Stimulated activated CD4-positive, alpha-beta T cell treated with anti-CD3 and anti-CD28 coated beads, Interleukin-1b, Interleukin-23, amount 100 ng/mL, for 24 hours (primary cell): ENCODE measurements at regions not wholly inside any gene's neighbourhood (a gene's known extent, or its start where the extent isn't known, plus 50 kb on each side); places are given as distances from the start of the nearest gene placed in this dataset.
"Not testable (repeated sequence)": the region's sequence is repeated elsewhere in the genome, so short reads cannot be mapped to it uniquely, and the experiment has no call there.

Experiments used
- DNase-seq, 4 experiments: peaks; one replicate each; pipeline ENCODE4 v3.0.0-alpha.2; 2020; ENCODE audit warnings: low read depth in 4 of 4, low spot score in 1 of 4

GRCh38 chr13:33547035-33547434 is 261.5 kb upstream of the STARD13 start:
- no peak for DNase-seq

DNA sequence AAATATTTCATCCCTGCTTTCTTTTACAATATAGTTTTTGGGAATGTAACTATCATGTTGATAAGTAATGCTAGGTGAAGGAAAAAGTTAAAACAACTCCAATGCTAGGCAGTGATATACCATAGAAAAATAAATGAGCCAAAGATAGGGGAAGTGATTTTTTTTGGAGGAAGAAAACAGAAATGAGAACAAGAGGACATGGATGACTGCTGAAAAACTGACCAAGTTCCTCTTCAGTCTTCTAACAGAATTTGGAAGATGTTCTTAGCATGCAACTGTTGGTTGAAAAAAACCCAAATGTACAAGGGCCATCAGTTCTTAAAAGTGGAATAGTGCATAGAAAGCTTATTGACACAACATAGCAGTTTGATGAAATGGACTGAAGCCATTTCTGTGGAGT is 262.5 kb upstream of the STARD13 start:
- DNase-seq = no peak

- DNase-seq = no peak
Measured at GRCh38 chr13:33550276-33550675, 264.7 kb upstream of the STARD13 start.

DNA sequence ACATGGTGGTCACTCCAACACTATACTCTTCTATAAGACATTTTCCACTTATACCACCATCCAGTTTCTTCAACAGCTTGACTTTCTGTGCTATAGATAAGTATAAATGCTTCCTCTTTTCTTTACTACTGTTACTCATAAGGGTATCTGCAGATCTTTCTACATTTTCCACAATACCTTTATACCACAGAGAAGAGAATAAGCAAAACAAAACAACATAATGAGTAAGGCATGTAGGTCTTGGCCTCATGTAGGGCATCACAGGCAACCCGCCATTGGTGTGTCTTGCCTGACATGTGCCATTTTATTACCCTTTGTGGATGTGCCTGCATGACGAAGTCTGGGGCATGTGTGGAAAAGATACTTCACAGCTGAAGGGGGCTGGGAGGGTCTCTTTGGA is 265.3 kb upstream of the STARD13 start:
- DNase-seq = no peak

GRCh38 chr13:33554919-33555791 is 262.8 kb upstream of the RFC3 start:
- DNase-seq = no peak

DNA sequence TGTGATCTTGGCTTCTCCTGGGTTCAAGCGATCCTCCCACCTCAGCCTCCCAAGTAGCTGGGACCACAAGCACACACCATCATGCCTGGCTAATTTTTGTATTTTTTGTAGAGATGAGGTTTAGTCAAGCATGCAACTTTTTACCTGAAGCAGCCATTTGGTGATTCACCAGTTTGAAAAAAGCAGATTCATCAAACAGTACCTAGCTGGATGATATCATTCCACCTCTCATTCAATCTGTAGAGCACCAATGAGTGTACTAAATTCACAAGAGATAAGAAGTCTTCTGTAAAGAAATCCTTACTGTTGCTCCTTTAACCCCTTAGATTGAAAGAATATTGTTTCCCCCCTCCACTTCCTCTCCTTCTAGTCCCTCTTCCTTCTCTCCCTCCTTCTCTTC is 261.1 kb upstream of the RFC3 start:
- DNase-seq = no peak

GRCh38 chr13:33560726-33561125 is 257.2 kb upstream of the RFC3 start:
- DNase-seq = no peak

GRCh38 chr13:33561627-33562026 is 256.3 kb upstream of the RFC3 start:
- DNase-seq = no peak

DNA sequence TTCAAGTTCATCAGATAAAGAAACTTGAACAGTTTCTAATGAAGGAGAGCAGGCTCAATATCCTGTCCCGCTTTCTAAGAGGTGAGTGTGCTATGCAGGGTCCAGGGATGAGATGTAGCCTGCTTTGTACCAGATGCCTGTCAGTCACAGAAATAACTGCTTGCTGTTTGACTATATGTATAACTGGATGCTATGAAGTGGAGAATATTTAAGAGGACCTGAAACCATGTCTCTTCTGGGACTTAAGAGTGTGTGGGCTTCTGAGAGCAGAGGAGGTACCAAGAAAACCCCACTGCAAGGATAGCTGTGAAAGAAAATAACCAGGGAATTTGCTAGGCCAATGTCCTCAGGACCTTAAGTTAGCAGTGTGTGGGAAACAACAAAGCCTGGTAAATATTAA is 246.3 kb upstream of the RFC3 start:
- no peak for DNase-seq

- DNase-seq = not testable (repeated sequence)
Measured at GRCh38 chr13:33572322-33572721, 245.6 kb upstream of the RFC3 start.

DNA sequence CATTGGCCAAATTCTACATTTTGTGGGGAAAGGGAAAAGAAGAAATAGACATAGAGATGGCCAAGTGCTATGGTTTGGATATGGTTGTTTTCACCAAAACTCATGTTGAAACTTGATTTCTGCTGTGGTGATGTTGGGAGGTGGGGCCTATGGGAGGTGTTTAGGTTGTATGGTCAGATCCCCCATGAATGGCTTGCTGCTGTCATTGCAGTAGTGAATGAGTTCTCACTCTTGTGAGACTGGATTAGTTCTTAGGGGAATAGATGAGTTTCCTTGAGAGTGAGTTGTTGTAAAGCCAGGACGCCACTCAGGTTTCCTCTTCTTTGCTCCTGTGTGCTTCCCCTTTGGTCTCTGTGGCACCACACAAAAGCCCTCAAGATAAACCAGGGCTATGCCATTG is 242.6 kb upstream of the RFC3 start:
- no peak for DNase-seq

DNA sequence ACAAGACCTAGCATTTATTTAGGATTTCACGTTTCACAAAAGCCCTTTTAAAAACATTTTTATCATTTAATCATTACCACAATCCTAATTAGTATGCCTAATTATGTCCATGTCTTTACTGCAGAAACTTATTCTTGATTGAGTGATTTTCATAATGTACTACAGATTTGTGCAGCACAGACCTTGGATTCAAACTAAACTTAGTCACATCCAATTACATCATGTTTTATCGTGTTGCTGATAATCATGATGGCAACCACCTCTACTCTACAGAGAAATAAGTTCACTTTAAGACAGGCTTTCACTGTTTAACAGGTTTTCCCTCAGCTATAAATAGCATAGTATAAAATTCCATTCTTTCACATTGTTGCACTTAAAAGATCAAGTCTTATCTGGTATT is 240.9 kb upstream of the RFC3 start:
- no peak for DNase-seq

DNA sequence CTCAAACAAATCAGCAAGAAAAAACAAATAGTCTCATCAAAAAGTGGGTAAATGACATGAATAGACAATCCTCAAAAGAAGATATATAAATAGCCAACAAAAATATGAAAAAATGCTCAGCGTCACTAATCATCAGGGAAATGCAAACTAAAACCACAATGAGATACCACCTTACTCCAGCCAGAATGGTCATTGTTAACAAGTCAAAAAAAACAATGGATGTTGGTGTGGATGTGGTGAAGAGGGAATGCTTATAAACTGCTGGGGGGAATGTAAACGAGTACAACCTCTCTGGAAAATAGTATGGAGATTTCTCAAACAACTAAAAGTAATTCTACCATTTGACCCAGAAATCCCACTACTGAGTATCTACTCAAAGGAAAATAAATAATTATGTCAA is 239.2 kb upstream of the RFC3 start:
- DNase-seq = no peak

- no peak for DNase-seq
Measured at GRCh38 chr13:33582121-33582520, 235.8 kb upstream of the RFC3 start.

GRCh38 chr13:33583398-33583797 is 234.6 kb upstream of the RFC3 start:
- DNase-seq = no peak

GRCh38 chr13:33590936-33591335 is 227.0 kb upstream of the RFC3 start:
- DNase-seq = no peak

DNA sequence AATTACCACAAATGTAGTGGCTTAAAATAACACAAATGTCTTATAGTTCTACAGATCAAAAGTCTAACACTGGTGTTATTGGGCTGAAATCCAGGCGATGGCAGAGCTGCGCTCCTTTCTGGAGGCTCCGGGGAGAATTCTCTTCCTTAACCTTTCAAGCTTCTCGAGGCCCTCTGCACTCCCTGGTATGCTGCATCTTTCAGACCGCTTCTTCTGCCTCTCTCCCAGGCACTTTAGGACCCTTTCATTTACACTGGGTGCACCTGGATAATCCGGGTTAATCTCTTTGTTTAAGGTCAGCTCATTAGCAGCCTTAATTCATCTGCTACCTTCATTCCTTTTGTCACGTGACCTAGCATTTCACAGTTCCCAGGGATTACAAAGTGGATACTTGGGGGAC is 211.3 kb upstream of the RFC3 start:
- no peak for DNase-seq

- peak in 3 of 4 experiments; percentile 28 to 38 (median 29) for DNase-seq
Measured at GRCh38 chr13:33610438-33611120, 207.4 kb upstream of the RFC3 start.

GRCh38 chr13:33611121-33611805 is 206.7 kb upstream of the RFC3 start:
- no peak for DNase-seq

- DNase-seq = no peak
Measured at GRCh38 chr13:33612641-33613638, 205.0 kb upstream of the RFC3 start.

DNA sequence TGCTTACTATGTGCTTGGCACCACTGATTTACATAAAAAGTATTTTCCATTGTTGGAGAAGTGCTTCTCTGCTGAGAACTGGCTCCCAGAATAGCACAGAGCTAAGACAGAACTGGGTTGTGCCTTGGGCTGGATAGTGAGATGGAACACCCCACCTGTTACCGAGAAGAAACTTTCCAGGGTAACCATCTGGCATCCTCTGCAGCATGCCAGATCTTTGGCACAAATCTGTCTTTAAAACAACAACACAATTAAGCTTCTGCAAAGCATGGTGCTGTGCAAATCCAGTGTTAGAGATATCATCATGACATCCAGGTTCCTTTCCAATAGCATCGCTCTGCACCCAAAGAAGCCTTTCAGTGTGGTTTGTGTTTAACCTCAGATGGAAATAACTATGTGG is 202.5 kb upstream of the RFC3 start:
- DNase-seq = no peak
